ENCODE measurements at regions not wholly inside any gene's neighbourhood (a gene's known extent, or its start where the extent isn't known, plus 50 kb on each side); places are given as distances from the start of the nearest gene placed in this dataset.

DNA sequence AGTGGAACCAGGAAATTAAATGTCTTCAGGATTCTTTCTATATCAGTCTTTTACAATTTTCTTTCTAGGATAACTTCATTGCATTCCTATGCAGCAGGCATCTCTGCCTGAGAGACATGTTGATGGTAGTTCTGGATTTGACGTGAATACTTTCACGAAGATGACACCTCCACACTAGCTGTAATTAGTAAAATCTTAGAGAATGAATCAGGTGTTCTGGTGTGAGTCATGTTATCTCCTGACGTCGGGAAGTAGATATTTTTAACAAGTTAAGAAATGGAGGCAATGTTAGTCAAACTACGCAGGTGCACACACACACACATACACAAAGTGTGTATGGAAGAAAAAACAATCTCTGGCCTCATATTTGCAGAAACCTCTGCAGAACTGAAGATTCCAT is 1661.3 kb upstream of the MIR17HG start:
- TF ChIP-seq, protein P1, sequence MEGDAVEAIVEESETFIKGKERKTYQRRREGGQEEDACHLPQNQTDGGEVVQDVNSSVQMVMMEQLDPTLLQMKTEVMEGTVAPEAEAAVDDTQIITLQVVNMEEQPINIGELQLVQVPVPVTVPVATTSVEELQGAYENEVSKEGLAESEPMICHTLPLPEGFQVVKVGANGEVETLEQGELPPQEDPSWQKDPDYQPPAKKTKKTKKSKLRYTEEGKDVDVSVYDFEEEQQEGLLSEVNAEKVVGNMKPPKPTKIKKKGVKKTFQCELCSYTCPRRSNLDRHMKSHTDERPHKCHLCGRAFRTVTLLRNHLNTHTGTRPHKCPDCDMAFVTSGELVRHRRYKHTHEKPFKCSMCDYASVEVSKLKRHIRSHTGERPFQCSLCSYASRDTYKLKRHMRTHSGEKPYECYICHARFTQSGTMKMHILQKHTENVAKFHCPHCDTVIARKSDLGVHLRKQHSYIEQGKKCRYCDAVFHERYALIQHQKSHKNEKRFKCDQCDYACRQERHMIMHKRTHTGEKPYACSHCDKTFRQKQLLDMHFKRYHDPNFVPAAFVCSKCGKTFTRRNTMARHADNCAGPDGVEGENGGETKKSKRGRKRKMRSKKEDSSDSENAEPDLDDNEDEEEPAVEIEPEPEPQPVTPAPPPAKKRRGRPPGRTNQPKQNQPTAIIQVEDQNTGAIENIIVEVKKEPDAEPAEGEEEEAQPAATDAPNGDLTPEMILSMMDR (IDR thresholded peaks at IDR 0.05; ENCODE audit: low read depth, low read length, poor library complexity, severe bottlenecking): no peak
- TF ChIP-seq EZH2phosphoT487 (IDR thresholded peaks at IDR 0.05; ENCODE audit: borderline replicate concordance, low read length): no peak
